ENCODE measurements at regions not wholly inside any gene's neighbourhood (a gene's known extent, or its start where the extent isn't known, plus 50 kb on each side); places are given as distances from the start of the nearest gene placed in this dataset.

- TF ChIP-seq POLR2A (IDR thresholded peaks at IDR 0.05) (no peak), CTCF (IDR thresholded peaks at IDR 0.05) (no peak)
These were observed 210.0 kb upstream of the PROK2 start for GRCh38 chr3:71994906-71995305.

Data from testis (tissue), 2 donors.